GM10266 (cell line): ENCODE measurements at regions not wholly inside any gene's neighbourhood (a gene's known extent, or its start where the extent isn't known, plus 50 kb on each side); places are given as distances from the start of the nearest gene placed in this dataset.

Experiments
- DNase-seq: peaks from one replicate; pipeline ENCODE4 v3.0.0; 2012; ENCODE audit errors: extremely low spot score
- TF ChIP-seq, protein P1 (sequence below): IDR thresholded peaks from 2 replicates; pipeline ENCODE4 v1.5.1; 2012; ENCODE audit warnings: mild to moderate bottlenecking, low read depth; ENCODE audit not compliant: control insufficient read depth, insufficient read depth; ENCODE audit errors: missing control alignments

DNA sequence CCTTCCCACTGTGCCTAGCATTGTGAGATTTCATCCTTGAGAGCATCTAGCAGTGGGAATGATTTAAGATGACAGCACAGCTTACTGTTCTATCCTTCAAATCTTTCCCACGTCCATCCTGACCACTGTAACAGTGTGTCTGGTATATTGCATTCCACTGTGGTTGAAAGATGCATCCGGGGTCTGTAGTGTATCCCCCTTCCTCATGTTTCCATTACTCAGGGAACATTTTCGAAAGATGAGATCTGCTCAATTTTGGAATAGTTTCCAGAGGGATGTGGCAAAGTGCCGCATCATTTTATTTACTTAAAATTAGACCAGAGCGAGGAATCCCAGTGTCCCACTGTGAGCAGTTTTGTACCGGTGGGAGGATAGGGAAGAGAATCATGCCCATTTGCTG is 407.1 kb upstream of the PAPPA start:
- no peak for DNase-seq
- TF ChIP-seq, protein P1, sequence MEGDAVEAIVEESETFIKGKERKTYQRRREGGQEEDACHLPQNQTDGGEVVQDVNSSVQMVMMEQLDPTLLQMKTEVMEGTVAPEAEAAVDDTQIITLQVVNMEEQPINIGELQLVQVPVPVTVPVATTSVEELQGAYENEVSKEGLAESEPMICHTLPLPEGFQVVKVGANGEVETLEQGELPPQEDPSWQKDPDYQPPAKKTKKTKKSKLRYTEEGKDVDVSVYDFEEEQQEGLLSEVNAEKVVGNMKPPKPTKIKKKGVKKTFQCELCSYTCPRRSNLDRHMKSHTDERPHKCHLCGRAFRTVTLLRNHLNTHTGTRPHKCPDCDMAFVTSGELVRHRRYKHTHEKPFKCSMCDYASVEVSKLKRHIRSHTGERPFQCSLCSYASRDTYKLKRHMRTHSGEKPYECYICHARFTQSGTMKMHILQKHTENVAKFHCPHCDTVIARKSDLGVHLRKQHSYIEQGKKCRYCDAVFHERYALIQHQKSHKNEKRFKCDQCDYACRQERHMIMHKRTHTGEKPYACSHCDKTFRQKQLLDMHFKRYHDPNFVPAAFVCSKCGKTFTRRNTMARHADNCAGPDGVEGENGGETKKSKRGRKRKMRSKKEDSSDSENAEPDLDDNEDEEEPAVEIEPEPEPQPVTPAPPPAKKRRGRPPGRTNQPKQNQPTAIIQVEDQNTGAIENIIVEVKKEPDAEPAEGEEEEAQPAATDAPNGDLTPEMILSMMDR = no peak

DNA sequence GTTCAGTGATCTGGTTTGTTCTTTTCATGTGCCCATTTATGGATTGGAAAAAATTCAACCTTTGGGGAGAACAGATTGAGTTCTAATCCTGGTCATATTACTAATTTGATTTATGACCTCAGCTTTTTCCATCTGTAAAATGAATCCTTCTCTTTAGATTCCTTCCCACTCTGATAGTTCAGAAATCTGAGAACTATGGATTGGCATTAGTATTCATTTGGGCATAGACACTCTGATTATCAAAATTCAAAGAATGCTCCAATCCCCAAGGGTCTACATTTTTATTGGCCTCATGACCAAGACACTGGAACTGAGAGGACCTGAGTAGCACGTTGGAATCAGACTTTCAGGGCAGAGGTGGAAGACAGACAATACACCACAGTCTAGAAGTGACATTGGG is 405.9 kb upstream of the PAPPA start:
- TF ChIP-seq, protein P1 = no peak

DNA sequence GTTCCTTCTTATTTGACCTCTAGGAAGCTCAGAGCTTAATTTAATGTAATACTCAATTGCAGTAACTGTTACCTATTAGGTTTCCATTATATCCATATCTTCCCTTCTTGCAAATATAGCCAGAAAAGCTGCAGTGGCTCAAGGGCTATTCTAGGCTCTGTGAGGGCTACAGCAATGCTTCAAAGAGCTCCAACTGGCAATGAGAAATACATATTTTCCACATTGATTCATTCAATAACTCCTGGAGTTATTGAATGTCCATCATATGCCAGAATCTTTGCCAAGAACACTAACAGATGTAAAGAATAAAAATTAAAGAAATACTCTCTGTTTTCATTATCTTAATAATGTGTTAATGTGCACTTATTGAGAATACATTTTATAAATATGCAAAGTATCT is 396.9 kb upstream of the PAPPA start:
- TF ChIP-seq, protein P1 = no peak

More for the DNA sequence above, 405.9 kb upstream of the PAPPA start:
- DNase-seq = no peak

DNA sequence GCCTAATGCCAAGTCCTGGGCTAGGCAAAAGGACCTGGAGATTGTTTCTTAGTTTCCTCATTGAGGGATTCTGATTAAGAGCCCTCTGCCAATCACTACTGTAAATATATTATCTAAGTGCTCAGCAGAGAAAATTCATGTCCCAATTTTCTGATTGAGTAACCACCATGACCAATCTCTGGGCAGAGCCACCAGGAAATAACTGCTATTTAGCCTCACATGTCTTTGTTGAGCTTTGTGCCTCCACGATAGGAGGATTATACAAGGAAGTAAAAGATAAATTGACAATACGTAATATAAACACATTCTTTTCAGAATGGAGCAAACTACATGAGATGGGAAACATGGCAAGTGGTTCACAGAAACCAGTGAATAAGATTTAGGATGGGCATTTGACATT is 396.1 kb upstream of the PAPPA start:
- TF ChIP-seq, protein P1 = no peak
- no peak for DNase-seq

More for the DNA sequence above, 396.9 kb upstream of the PAPPA start:
- no peak for DNase-seq

DNA sequence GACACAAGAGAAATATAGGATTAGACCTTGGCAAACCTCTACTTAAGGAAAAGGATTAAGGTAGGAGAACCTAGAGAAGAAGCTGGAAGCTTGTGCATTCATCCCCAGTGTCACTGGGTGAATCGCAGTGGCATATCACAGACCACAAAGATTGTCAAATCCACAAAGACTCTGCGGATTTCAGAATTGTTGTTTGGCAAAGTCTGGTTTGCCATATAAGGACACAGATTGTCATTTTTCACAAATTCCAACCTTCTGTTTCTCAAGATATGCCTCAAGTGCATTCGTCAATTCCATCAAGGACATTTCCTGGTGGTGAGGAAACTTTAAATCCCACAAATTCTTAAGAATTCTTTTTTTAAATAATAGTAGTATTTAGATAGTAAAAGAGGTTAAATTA is 395.1 kb upstream of the PAPPA start:
- no peak for DNase-seq
- TF ChIP-seq, protein P1 = no peak

DNA sequence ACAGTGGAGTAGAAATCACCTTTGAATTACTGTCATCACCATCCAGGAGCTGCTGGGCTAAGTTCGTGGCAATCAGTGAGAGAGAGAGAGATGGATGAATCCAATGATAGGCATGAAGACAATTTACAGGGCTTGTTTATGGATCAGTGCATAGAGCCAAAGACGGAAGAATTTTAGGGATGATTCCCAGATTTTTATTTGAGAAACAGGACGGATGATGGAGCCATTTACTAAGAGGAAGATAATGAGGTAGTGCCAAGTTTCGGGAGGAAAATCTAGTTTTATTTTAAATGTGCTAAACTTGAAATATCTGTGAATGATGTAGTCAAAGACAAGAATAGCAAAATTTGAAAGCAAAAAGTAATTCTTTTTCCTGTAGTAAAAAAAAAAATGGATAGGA is 394.2 kb upstream of the PAPPA start:
- TF ChIP-seq, protein P1 = no peak
- DNase-seq = no peak

DNA sequence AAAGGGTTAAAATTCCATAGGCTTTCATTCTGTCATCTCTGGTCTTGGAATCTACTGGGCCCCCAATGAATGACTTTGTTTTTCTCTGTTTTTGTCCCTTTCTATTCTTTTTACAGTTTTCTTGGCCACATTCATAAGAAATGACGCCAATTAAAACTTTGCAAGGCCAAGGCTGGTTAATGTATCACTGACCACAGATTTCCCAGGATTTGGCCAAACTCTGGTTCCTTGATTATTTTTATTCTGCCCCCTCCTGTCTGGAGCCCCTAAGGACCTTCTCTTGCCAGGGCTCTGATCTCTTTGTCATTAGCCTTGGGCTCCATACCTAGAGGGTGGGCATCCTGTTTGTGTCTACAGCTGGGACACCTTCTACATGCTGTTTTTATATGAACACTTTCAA is 388.9 kb upstream of the PAPPA start:
- TF ChIP-seq, protein P1 = no peak
- no peak for DNase-seq

DNA sequence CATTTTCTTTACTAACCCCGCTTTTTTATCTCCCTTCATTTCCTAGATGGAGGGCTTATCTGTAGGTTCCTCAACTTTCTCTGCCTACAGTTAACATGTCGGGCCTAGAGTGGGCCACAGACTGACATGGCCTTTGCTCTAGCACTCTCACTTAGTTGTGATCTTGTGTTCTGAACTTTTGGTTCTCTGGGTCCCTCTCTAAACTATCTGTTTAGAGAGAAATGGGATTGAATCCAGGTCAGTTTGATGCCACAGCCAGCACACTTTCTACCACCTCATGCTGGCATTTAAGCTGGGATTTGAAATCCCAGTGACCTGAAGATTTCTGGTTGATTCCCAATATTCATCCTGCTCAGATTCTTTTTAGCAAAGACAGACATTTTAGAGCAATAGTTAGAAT is 388.5 kb upstream of the PAPPA start:
- no peak for DNase-seq
- TF ChIP-seq, protein P1 = no peak
